ENCODE measurements at regions not wholly inside any gene's neighbourhood (a gene's known extent, or its start where the extent isn't known, plus 50 kb on each side); places are given as distances from the start of the nearest gene placed in this dataset.

GRCh38 chr12:31820832-31821231 lies 92.0 kb upstream of the AMN1 start:
- TF ChIP-seq CTCF (IDR thresholded peaks at IDR 0.05 in 4 of 5, conservative IDR thresholded peaks at IDR 0.05 in 1 of 5) (no peak), POLR2A (IDR thresholded peaks at IDR 0.05) (no peak)
